HG02623 (cell line): ENCODE measurements at regions not wholly inside any gene's neighbourhood (a gene's known extent, or its start where the extent isn't known, plus 50 kb on each side); places are given as distances from the start of the nearest gene placed in this dataset.
"Not testable (repeated sequence)": the region's sequence is repeated elsewhere in the genome, so short reads cannot be mapped to it uniquely, and the experiment has no call there.

Source experiments
- ATAC-seq: cut with Tn5 transposase; IDR thresholded peaks from one replicate; pipeline ENCODE4 v1.9.1; 2021; ENCODE audit warnings: moderate library complexity; ENCODE audit not compliant: unreplicated experiment

DNA sequence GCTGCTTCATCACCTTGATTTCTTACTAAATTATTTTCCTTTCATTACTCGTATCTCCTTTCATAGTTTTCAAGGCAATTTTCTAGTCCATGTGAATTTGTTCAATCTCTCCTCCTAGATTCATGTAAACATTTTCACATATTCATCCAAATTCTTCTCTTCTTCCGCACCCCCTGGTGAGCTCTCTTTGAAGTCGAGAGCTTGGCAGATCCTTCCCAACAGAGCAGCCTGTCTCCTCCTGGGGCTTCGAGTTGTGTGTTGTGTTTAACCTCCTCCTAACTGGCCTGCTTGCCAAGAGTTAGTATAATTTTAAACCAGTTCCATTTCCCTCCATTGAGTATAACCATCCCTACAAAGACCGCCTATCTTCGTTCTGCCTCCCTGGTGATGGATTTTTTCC is 272.4 kb upstream of the CELF2 start:
- no peak for ATAC-seq

DNA sequence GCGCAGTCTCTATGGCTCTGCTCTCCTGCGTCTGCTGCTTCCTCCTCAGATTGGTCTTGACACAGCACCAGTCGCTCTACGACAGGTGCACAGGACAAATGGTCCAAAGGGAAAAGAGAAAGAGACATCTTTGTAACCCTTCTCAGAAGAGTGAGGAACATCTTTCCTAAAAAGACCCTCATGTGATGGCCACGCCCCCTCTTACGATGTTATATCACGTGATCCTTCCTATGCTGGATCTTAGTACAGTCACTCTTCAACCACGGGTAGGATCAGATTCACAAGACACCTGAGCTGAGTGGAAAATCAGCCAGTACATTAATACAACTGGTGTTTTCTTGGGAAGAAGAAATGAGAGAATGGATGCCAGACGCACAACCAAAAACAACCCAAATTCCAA is 262.2 kb upstream of the CELF2 start:
- no peak for ATAC-seq

DNA sequence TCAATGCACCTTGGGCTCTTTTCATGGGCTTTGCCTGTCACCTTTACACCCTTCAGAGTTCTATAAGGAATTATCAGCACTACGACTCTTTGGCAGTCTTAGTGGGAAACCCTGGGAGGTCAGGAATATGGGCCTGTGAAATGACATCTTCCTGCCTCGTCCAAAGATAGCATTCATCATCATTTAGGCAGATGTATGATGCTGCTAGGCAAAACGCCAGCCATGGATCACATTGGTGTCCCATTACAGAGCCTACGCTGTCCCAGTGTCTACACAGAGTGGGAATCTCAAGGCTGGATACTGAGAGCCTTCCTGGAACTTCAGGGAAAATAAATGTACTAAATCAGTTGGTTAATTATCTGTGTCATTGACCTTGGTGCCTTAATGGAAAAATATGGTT is 259.4 kb upstream of the CELF2 start:
- ATAC-seq = no peak

DNA sequence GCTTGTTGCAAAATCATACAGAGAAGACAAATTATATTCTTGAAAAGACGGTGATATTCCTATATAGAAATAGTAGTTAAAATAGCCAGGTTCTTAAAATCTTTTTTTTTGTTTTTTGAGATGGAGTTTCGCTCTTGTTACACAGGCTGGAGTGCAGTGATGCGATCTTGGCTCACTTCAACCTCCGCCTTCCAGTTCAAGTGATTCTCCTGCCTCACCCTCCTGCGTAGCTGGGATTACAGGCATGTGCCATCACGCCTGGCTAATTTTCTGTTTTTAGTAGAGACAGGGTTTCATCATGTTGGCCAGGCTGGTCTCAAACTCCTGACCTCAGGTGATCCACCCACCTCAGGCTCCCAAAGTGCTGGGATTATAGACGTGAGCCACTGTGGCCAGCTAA is 257.9 kb upstream of the CELF2 start:
- not testable (repeated sequence) for ATAC-seq

DNA sequence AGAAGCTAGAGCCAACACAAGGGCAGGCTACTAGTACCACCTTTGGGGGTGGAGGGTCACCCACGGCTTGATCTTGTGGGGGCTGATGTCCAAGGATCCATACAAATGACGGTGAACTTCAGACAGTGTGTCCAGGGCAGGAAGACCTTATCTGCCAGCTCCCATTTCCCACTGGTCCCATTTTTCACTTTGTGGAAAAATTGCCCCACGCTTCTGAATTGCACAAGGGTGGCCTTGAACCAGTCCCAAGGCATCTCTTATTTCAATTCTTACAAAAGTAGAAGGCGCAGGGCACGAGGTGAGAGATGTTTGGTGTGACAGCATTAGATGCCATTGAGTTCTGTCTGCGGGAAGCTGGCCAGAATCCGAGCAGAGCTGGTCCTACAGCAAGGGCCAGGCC is 252.7 kb upstream of the CELF2 start:
- ATAC-seq = no peak

DNA sequence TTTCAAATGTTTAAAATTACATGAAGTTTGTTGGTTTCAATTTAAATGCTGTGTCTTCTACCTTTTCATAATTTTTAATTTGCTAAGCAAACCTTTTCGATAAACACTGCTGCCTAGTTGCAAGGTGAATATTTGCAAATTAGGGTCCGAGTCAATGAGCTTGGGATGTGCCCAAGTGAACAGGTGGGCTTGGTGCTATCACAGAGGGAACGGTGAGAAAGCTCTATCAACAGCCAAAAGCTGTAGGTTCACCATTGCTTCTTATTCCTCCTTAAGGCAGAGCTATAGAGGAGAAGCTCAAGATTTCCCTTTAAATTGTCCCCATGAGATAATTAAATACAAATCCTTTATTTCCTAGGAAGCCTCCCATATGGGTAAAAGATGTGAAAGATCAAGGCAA is 245.3 kb upstream of the CELF2 start:
- no peak for ATAC-seq

DNA sequence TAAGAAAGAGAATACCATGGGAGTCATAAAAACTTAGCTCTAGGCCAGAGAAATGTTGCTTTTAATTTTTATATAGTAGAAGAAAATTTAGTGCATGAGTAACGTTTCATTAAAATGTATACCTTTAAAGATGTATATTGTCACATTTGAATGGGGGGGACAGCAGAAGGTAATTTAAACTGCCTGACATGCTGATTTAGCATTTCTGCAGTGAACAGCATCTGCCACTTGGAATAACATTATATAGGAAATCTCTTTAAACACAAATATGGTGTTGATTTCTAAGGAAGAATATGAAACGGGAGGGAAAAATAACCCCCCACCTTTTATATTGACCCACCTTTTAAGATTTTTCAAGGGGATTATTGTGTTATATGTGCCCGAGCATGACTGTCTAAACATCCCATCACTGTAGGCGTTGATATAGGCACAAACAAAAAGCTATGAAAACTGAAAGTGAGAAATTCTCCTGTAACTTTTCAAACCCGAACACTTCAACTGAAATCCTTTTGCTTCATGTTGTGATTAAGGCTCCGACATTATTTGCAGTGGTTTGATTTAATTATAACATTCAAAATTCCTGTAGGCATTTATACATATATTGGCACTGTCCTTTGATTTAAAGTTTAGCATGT is 244.7 kb upstream of the CELF2 start:
- no peak for ATAC-seq

DNA sequence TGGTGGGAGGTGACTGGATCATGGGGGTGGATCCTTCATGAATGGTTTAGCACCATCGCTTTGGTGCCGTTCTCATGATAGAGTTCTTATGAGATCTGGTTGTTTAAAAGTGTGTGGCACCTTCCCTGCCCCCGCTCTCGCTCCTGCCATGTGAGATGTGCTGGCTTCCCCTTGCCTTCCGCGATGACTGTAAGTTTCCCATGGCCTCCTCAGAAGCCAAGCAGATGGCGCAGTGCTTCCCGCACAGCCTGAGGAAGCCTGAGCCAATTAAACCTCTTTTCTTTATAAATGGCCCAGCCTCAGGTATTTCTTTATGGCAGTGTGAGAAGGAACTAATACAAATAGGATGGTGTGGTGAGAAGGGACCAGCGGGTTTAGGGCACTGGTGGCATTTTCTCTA is 243.3 kb upstream of the CELF2 start:
- no peak for ATAC-seq

DNA sequence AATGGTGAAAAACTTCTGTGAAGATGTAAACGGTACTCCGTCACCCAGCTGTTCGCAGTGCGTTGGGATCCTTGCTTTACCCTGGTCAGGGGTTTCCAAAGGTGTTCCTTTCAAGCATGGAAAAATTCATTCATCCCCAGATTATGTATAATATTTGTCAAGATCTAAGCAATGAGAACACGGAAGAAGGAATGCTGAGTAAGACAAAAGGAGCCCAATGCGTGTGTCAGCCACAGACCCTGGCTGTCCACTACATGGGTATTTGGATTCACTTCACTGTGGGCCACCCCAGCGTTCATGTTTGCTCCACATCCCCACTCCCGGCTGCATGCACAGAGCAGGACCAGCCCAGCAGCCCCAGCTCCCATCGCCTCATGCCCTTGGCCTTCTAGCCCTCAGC is 241.3 kb upstream of the CELF2 start:
- ATAC-seq = no peak

DNA sequence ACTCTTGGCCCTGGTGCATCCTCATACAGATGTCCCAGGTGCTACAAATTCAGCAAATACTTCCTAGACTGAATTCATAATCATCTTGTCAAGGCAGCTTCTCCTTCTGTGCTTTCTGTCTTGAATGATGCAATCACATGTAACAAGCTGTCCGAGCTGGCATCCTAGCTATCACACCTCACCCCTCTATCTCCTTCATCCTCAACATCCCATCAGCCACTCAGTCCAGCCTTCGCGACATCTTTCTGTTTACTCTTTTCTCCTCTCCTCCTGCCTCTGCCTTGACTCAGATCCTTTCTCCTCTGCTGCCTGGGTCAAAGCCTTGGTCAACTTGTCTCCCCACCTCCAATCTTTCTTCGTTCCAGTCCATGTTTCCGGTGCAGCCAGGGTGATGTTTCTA is 240.4 kb upstream of the CELF2 start:
- ATAC-seq = no peak

DNA sequence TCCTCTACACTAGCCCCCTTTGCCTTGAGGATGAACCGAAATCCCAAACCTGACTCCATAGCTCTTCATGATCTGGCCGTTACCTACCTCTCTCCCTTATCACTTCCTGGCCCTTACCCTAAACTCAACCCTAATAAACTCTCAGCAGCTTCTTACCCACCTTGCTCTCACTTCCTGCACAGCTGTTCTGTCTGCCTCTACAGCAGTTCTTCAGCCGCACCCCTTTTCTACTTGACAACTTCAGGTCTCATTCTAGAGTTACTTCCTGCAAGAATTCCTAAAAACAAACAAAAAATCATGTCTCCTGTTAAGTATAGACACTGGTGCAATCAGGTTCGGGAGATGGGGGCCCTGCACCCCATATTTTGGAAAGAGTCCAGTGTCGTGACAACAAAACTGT is 239.9 kb upstream of the CELF2 start:
- ATAC-seq = no peak

DNA sequence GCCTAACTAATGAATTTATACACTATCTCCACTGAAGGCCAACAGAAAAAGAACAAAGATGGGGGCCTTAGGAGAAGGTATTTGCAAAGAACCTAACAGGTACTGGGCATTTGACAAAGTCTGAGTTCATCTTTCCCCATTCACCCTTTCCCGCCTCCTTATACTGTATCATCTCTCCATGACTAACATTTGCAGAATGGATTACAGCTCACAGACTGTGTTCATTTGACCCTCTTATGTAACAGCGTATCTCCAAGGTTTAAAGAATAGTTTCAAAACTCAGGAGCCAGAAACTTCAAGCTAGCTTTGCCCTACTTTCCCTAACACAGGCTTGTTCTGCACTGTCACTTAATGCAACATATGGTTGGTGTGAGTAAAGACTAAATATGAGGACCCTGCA is 238.7 kb upstream of the CELF2 start:
- ATAC-seq = no peak

DNA sequence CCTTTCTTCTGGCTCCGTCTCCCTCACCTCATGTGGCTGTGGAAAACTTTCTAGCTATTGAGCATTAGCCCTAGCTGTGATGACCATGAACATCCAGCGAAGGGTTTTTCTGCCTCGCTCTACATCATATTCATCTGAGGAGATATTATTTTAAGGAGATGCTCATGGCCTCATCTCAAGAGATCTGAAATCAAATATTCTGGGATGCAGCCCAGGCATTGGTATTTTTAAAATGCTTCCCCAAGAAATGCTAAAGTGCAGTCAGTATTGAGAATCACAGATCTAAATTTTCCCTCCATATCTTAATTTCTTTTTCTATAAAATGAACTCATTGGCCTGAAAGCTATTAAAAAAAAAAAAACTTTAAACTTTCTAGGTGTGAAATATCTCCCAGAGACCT is 238.2 kb upstream of the CELF2 start:
- no peak for ATAC-seq

DNA sequence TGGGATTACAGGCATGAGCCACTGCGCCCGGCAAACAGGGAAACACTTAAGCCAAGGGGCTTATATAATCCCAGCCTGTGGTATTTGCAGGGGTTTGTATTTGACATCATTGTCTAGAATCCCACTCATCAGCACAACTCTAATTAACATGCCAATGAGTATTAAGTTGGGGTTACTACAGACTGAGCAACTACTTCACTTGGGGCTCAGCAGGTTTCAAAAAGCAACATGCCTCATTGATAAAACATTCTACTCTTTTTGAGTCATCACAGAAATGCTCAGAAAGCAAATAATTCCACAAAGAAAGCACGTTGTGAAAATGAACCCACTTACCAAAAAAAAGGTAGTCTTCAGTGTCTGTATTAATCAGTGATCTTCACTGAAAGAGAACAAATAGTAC is 236.9 kb upstream of the CELF2 start:
- ATAC-seq = no peak

DNA sequence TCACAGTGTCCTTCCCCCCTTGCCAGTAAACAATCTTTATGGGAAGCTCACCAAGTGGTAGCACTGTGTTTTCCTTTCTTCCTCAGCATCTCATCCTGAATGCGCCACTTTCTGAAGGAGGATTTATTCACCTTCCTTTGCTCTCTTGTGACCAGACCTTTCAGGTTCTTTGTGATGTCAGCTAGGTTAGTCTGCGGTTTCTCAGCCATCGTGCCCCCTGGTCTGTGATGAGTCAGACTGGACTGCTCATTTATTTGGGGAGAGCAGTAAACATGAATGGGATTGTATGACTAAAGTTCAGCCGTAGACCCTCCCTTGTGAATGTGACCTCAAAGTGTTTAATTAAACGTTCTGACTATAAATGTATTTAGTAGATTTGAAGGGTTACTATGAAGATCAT is 235.1 kb upstream of the CELF2 start:
- ATAC-seq = no peak

DNA sequence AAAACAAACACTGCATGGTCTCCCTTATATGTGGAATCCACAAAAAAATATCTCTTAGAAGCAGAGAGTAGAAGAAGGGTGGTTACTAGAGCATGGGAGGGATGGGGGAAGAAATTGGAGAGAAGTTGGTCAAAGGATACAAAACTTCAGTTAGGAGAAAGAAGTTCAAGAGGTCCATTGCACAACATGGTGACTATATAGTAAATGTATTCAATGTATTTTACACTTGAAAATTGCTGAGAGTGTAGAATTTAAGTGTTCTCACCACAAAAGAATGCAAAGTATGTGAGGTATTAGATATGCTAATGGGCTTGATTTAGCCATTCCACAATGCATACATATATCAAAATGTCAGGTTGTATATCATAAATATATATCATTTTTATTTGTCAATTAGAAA is 232.0 kb upstream of the CELF2 start:
- no peak for ATAC-seq

DNA sequence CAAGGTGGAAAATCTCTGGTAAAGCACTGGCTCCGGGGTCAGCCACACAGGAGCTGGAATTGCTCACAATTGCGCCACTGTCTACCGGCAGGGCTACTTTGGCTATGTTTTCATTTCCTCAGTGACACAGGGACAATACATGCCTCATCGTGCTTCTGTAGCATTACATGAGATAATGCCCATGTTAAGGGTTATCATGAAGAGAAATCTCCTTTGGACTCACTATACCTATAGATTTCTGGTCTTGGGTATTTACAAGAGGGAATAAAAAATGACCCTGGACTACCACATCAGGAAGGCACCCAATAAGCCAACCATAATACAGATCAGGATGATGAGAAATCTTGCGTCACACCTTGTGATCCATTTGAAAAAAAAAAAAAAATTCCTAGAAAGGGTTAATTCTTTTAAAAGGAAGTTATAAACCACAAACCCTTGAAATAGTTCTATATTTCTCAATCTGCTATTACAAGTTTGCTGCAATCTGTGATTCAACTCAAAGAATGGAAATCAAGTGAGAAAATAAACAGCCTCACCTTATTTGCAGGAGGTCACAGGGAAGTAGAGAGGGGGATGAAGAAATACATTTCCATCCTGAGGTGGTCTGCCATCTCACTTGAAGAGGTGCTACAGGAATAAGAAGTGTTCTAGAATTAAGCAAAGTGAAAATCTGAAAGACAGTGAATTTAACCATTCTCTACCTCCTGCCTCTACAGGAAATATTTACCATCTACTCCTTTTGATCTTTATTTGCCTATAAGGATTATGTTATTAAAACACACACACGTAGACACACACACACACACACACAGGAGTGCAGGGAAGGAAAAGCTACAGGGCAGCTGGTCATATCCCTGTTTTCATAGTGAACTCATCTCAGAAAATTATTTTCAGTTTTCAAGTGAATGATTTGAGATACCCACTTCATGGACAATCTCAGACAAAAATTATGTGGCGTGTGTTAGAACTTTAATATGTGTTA is 231.3 kb upstream of the CELF2 start:
- ATAC-seq = no peak

DNA sequence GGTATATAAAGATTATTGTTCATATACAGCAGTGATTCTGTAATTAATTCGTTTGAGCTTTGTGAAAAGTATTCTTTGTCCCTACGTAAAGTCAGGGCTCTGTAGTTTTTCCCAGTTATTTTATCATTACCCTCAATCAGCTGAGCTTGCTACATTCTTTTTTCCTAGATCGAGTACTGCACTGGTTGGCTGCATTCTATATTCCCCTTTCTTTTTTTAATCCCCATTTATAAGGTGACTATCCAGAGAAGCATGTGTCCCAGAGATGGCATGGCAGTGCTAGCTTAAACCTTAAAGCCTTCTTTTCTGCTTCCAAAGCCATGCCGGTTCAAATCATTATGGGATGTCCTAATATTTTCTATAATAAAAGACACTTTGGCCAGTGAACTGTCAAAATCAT is 230.1 kb upstream of the CELF2 start:
- ATAC-seq = no peak

DNA sequence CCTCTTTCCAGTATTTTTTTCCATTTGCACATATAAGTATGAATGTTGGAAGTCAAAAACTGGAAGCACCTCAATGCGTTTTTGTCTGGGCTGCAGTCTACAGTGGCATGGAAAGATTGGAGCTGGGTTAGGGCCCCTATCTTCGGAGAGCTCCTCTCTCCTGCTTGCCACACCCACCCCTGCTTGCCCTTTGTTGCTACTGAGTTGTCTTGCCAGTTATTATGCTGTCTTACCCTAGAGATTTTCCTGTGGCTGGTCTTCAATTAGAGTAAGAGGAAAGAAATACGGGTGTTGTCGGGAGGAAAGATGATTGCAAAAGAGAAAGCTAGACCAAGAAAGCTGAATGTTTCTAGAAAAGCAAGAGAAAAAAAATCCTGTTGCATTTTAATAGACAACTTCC is 228.9 kb upstream of the CELF2 start:
- ATAC-seq = no peak

DNA sequence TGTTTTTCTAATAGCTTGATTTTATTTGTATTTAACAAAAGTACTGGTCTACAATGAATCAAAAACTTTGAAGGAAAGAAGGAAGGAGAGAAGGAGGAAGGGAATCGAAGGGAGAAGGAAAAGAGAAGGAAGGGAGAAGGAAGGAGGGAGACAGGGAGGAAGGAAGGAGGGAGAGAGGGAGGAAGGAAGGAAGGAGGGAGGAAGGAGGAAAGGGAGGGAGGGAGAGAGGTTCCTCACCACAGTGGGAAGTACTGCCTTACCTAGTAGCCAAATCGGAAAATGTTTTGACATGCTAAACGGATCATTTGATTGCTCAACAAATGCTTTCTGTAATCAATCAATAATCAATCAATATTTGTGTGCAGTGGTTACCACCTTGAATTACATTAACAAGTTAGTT is 225.8 kb upstream of the CELF2 start:
- no peak for ATAC-seq

DNA sequence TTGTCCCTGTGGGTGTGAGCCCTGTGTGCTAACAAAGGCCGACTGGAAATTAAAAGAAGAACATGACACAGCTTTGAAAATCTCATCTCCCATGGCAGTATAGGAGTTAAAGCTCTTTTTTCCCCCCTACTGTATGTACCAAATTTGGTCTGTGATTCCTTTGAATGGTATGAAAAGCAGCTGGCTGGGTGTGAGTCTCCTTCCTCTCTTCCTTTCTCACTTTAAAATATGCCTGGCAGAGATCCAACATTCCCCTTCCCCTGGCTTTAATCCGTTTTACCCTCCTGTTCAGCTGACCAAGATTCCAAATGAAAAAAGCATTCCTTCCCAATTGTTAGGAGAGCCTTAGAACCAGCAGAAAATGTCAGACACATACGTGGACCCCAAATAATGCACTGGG is 225.0 kb upstream of the CELF2 start:
- no peak for ATAC-seq

DNA sequence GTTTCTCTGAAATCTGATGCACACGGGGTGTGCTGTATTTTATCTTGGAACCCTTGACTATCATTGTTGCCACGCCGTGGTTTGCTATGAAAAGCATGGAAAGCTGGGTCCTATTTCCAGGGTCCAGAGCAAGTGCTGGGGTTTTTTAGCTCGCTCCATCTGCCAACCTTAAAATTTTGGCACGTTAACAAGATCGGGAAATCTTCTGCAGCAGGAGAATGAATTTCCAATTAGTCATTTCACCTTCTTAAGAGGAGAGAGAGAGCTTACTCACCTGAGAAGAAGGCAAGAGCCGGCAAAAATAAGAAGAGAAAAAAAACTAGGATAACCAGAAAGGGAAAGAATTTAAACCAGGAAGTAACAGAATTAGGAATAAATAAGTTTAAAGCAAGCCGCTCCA is 223.6 kb upstream of the CELF2 start:
- ATAC-seq = no peak

DNA sequence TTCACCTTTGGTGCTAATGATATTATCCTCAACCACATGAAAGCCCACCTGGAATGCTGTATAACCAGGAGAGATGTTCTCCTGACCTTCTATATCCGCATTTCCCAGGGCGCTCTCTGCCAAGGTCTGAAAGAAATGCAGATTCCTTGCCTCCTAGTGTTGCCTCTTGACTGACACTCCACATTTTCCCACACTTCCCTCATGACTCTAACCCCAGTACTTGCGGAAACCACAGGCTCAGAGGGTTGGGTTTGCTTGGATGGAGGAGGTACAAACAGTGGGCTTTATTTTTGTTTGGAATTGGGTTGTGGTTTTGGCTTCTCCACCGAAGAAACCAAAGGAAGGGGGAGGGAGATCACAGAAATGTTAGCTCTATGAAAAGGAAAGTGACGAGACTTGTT is 222.9 kb upstream of the CELF2 start:
- ATAC-seq = no peak
